ENCODE measurements at regions not wholly inside any gene's neighbourhood (a gene's known extent, or its start where the extent isn't known, plus 50 kb on each side); places are given as distances from the start of the nearest gene placed in this dataset.

GRCh38 chr9:107935931-107936330, 446.4 kb upstream of the KLF4 start:
- no peak overlapping the region for H3K27ac ChIP-seq (ENCODE audit: insufficient read depth, low read depth, low read length)
- no peak overlapping the region for H2AFZ ChIP-seq (ENCODE audit: low read depth, low read length)
- H3K4me3 ChIP-seq (replicated peaks in 1 of 3; ENCODE audit: insufficient read depth in 1 of 3, low read depth in 1 of 3, low read length in 3 of 3), result no peak overlapping the region
- BruUV-seq (replicated peaks), result no TSS peak
- POLR2A ChIA-PET, result no interaction called here
- H3K9me1 ChIP-seq (replicated peaks; ENCODE audit: control insufficient read depth, extremely low read depth, insufficient read depth, low read length), result no peaks in the 10 kb centered on the region
- DNase-seq (ENCODE audit: low read depth, low spot score) (no peak), FAIRE-seq (no peak)
- H3K27me3 ChIP-seq (ENCODE audit: control insufficient read depth in 2 of 2, insufficient read depth in 2 of 2, low read length in 2 of 2), result no peaks in the 10 kb centered on the region
- no peaks in the 10 kb centered on the region for H3K36me3 ChIP-seq (ENCODE audit: control insufficient read depth in 2 of 2, extremely low read depth in 1 of 2, insufficient read depth in 2 of 2, low read length in 2 of 2)
- no peaks in the 10 kb centered on the region for H4K20me1 ChIP-seq (replicated peaks; ENCODE audit: control insufficient read depth, extremely low read depth, insufficient read depth, low read length)
- no peak overlapping the region for H3K4me2 ChIP-seq (ENCODE audit: insufficient read depth, low read length)
- dilution Hi-C loops (cut with MboI; ENCODE audit: extremely low pct_ligation_motif_present, low sequenced_read_pairs), result no loop called here
- H3K79me2 ChIP-seq (ENCODE audit: control insufficient read depth, insufficient read depth, low read length), result no peaks in the 10 kb centered on the region
- H3K9me3 ChIP-seq (replicated peaks; ENCODE audit: control insufficient read depth, insufficient read depth, low read length), result no peaks in the 10 kb centered on the region
- CTCF ChIA-PET, result no interaction called here
- intact Hi-C loops (cut with micrococcal nuclease), result no loop called here
- TF ChIP-seq CTCF (IDR thresholded peaks at IDR 0.05; ENCODE audit: extremely low read depth in 1 of 2, insufficient read depth in 1 of 2, low read depth in 1 of 2, low read length in 2 of 2) (no peak), FOS (IDR thresholded peaks at IDR 0.05; ENCODE audit: borderline replicate concordance, insufficient read depth, low read length) (no peak), EZH2 (IDR thresholded peaks at IDR 0.05; ENCODE audit: borderline replicate concordance, low read depth, low read length, severe bottlenecking) (no peak), MAX (IDR thresholded peaks at IDR 0.05; ENCODE audit: insufficient read depth, insufficient read length) (no peak), MYC (IDR thresholded peaks at IDR 0.05; ENCODE audit: low read depth, low read length) (no peak), POLR2A (IDR thresholded peaks at IDR 0.05; ENCODE audit: low read depth, low read length) (no peak)
- no peaks in the 10 kb centered on the region for H3K4me1 ChIP-seq (ENCODE audit: control insufficient read depth, extremely low read depth, insufficient read depth, low read length)
- no peak overlapping the region for H3K9ac ChIP-seq (replicated peaks; ENCODE audit: extremely low read depth, insufficient read depth, low read length)

- H3K4me1 ChIP-seq (ENCODE audit: control insufficient read depth, extremely low read depth, insufficient read depth, low read length), result no peaks in the 10 kb centered on the region
- H4K20me1 ChIP-seq (replicated peaks; ENCODE audit: control insufficient read depth, extremely low read depth, insufficient read depth, low read length), result no peaks in the 10 kb centered on the region
- H3K36me3 ChIP-seq (ENCODE audit: control insufficient read depth in 2 of 2, extremely low read depth in 1 of 2, insufficient read depth in 2 of 2, low read length in 2 of 2), result no peaks in the 10 kb centered on the region
- FAIRE-seq (no peak), DNase-seq (ENCODE audit: low read depth, low spot score) (no peak)
- no peak overlapping the region for H3K4me2 ChIP-seq (ENCODE audit: insufficient read depth, low read length)
- no peak overlapping the region for H3K9ac ChIP-seq (replicated peaks; ENCODE audit: extremely low read depth, insufficient read depth, low read length)
- no peaks in the 10 kb centered on the region for H3K9me3 ChIP-seq (replicated peaks; ENCODE audit: control insufficient read depth, insufficient read depth, low read length)
- no TSS peak for BruUV-seq (replicated peaks)
- no peak overlapping the region for H2AFZ ChIP-seq (ENCODE audit: low read depth, low read length)
- H3K9me1 ChIP-seq (replicated peaks; ENCODE audit: control insufficient read depth, extremely low read depth, insufficient read depth, low read length), result no peaks in the 10 kb centered on the region
- no peaks in the 10 kb centered on the region for H3K27me3 ChIP-seq (ENCODE audit: control insufficient read depth in 2 of 2, insufficient read depth in 2 of 2, low read length in 2 of 2)
- H3K27ac ChIP-seq (ENCODE audit: insufficient read depth, low read depth, low read length), result no peak overlapping the region
- TF ChIP-seq CTCF (IDR thresholded peaks at IDR 0.05; ENCODE audit: extremely low read depth in 1 of 2, insufficient read depth in 1 of 2, low read depth in 1 of 2, low read length in 2 of 2), result no peak
- no peak for TF ChIP-seq JUN (IDR thresholded peaks at IDR 0.05; ENCODE audit: borderline replicate concordance, insufficient read depth, insufficient read length, low read depth)
- TF ChIP-seq MYC (IDR thresholded peaks at IDR 0.05; ENCODE audit: low read depth, low read length), result no peak
- TF ChIP-seq MAX (IDR thresholded peaks at IDR 0.05; ENCODE audit: insufficient read depth, insufficient read length), result no peak
- intact Hi-C loops (cut with micrococcal nuclease), result no loop called here
- no peaks in the 10 kb centered on the region for H3K79me2 ChIP-seq (ENCODE audit: control insufficient read depth, insufficient read depth, low read length)
- ChIA-PET CTCF (interaction anchor here (0.7 to 0.8 kb wide), 2 partner anchors 126 to 449 kb away, joined by 3 to 4 read pairs; no protein-coding TSS in a partner anchor), POLR2A (no interaction called here)
- H3K4me3 ChIP-seq (replicated peaks in 1 of 3; ENCODE audit: insufficient read depth in 1 of 3, low read depth in 1 of 3, low read length in 3 of 3), result no peak overlapping the region
- dilution Hi-C loops (cut with MboI; ENCODE audit: extremely low pct_ligation_motif_present, low sequenced_read_pairs), result no loop called here
Measured at GRCh38 chr9:107933516-107933915, 443.9 kb upstream of the KLF4 start.

All from endothelial cell of umbilical vein (primary cell).